Stomach (tissue), 4 donors: ENCODE measurements at regions not wholly inside any gene's neighbourhood (a gene's known extent, or its start where the extent isn't known, plus 50 kb on each side); places are given as distances from the start of the nearest gene placed in this dataset.

ENCODE experiments used
- CTCF ChIP-seq, 7 experiments: fragments of 450-650 bp in 4 of 7; fragments of 200-600 bp in 3 of 7; sonication (generic) in 3 of 7; IDR thresholded peaks; one replicate each; pipeline ENCODE4 v1.5.1; 2016 to 2019; ENCODE audit warnings: antibody characterized with exemption in 7 of 7, control low read depth in 2 of 7, mild to moderate bottlenecking in 1 of 7
- POLR2AphosphoS5 ChIP-seq, 3 donors: sonication (generic); formaldehyde crosslinking; IDR thresholded peaks; one replicate each; pipeline ENCODE4 v1.6.1; 2016; ENCODE audit warnings: antibody characterized with exemption in 3 of 3

GRCh38 chr2:167637741-167638140 lies 609.7 kb downstream of the STK39 start:
- TF ChIP-seq CTCF (IDR thresholded peaks at IDR 0.05) (no peak), POLR2AphosphoS5 (IDR thresholded peaks at IDR 0.05) (no peak)
